DOHH2 (cell line): ENCODE measurements at regions not wholly inside any gene's neighbourhood (a gene's known extent, or its start where the extent isn't known, plus 50 kb on each side); places are given as distances from the start of the nearest gene placed in this dataset.

ENCODE experiments used
- H3F3A ChIP-seq: fragments of 200-600 bp; sonication (generic), shearing (Covaris generic); 2 replicates; pipeline ENCODE4 v1.6.0; 2016; ENCODE audit warnings: antibody characterized with exemption, mild to moderate bottlenecking; ENCODE audit not compliant: control insufficient read depth, insufficient read depth
- H3K27ac ChIP-seq: fragments of 200-600 bp; sonication (generic); 2 replicates; pipeline ENCODE4 v1.5.1; 2014; ENCODE audit warnings: low read depth, mild to moderate bottlenecking, low read length, moderate library complexity
- H3K27me3 ChIP-seq: fragments of 200-600 bp; sonication (generic); 2 replicates; pipeline ENCODE4 v1.6.1; 2014; ENCODE audit warnings: mild to moderate bottlenecking, low read length, mixed read lengths; ENCODE audit not compliant: control insufficient read depth
- H3K36me3 ChIP-seq: fragments of 200-600 bp; sonication (generic); 2 replicates; pipeline ENCODE4 v1.6.1; 2014; ENCODE audit warnings: mild to moderate bottlenecking, low read length, moderate library complexity, mixed read lengths; ENCODE audit not compliant: control insufficient read depth
- H3K4me1 ChIP-seq: fragments of 200-600 bp; sonication (generic); 2 replicates; pipeline ENCODE4 v1.6.1; 2014; ENCODE audit warnings: mild to moderate bottlenecking, low read length, mixed read lengths; ENCODE audit not compliant: control insufficient read depth
- H3K4me2 ChIP-seq: fragments of 200-600 bp; sonication (generic); 2 replicates; pipeline ENCODE4 v1.6.0; 2014; ENCODE audit warnings: mild to moderate bottlenecking, low read length, moderate library complexity
- H3K4me3 ChIP-seq: fragments of 200-600 bp; sonication (generic); 2 replicates; pipeline ENCODE4 v1.5.1; 2014; ENCODE audit warnings: mild to moderate bottlenecking, low read length, mixed read lengths
- H3K79me2 ChIP-seq: fragments of 200-600 bp; sonication (generic); 2 replicates; pipeline ENCODE4 v1.6.1; 2014; ENCODE audit warnings: mild to moderate bottlenecking, low read length, mixed read lengths; ENCODE audit not compliant: control insufficient read depth
- H3K9me2 ChIP-seq: fragments of 200-600 bp; sonication (generic); replicated peaks from 2 replicates; pipeline ENCODE4 v1.6.1; 2014; ENCODE audit warnings: mild to moderate bottlenecking, low read length, mixed read lengths; ENCODE audit not compliant: control insufficient read depth
- H3K9me3 ChIP-seq: fragments of 200-600 bp; sonication (generic); 2 replicates; pipeline ENCODE4 v1.6.1; 2014; ENCODE audit warnings: antibody characterized with exemption, low read length, mixed read lengths; ENCODE audit not compliant: control insufficient read depth, insufficient read depth
- H4K20me1 ChIP-seq: fragments of 200-600 bp; sonication (generic); 2 replicates; pipeline ENCODE4 v1.6.0; 2014; ENCODE audit warnings: low read depth, mild to moderate bottlenecking, antibody characterized with exemption, low read length, moderate library complexity; ENCODE audit not compliant: control insufficient read depth, insufficient read depth
- CTCF ChIP-seq: fragments of 200-600 bp; sonication (generic); IDR thresholded peaks from one replicate; pipeline ENCODE4 v1.5.1; 2014; ENCODE audit warnings: antibody characterized with exemption, mild to moderate bottlenecking, low read depth, low read length; ENCODE audit not compliant: poor library complexity, severe bottlenecking
- EZH2phosphoT487 ChIP-seq: fragments of 200-600 bp; sonication (generic); IDR thresholded peaks from 2 replicates; pipeline ENCODE4 v1.6.1; 2017; ENCODE audit warnings: borderline replicate concordance, mild to moderate bottlenecking, antibody characterized with exemption, low read length, moderate library complexity, mixed read lengths

GRCh38 chr14:61147831-61148549 is 133.1 kb downstream of the TMEM30B start:
- Histone ChIP-seq H3F3A (no peaks in the 10 kb centered on the region), H4K20me1 (no peaks in the 10 kb centered on the region), H3K27me3 (no peaks in the 10 kb centered on the region), H3K4me1 (no peaks in the 10 kb centered on the region), H3K9me3 (peaks cover 16% of the 10 kb centered on the region), H3K4me3 (no peak overlapping the region), H3K36me3 (no peaks in the 10 kb centered on the region), H3K4me2 (no peak overlapping the region), H3K27ac (no peak overlapping the region), H3K79me2 (no peaks in the 10 kb centered on the region), H3K9me2 (no peaks in the 10 kb centered on the region)
- TF ChIP-seq EZH2phosphoT487 (no peak), CTCF (no peak)

- H3K9me2 ChIP-seq: no peaks in the 10 kb centered on the region
- TF ChIP-seq CTCF (no peak), EZH2phosphoT487 (no peak)
- H3K9me3 ChIP-seq: peaks cover 22% of the 10 kb centered on the region
- H3K4me3 ChIP-seq: no peak overlapping the region
- H3K4me2 ChIP-seq: no peak overlapping the region
- no peaks in the 10 kb centered on the region for H3K4me1 ChIP-seq
- no peaks in the 10 kb centered on the region for H3K36me3 ChIP-seq
- no peaks in the 10 kb centered on the region for H4K20me1 ChIP-seq
- no peaks in the 10 kb centered on the region for H3K79me2 ChIP-seq
- H3F3A ChIP-seq: no peaks in the 10 kb centered on the region
- no peak overlapping the region for H3K27ac ChIP-seq
- no peaks in the 10 kb centered on the region for H3K27me3 ChIP-seq
Observed at GRCh38 chr14:61147381-61147821, 133.7 kb downstream of the TMEM30B start.

- Histone ChIP-seq H3K4me2 (no peak overlapping the region), H3K9me2 (no peaks in the 10 kb centered on the region), H3K9me3 (peaks cover 26% of the 10 kb centered on the region), H4K20me1 (no peaks in the 10 kb centered on the region), H3F3A (no peaks in the 10 kb centered on the region), H3K4me3 (no peak overlapping the region), H3K4me1 (no peaks in the 10 kb centered on the region), H3K36me3 (no peaks in the 10 kb centered on the region), H3K79me2 (no peaks in the 10 kb centered on the region), H3K27me3 (no peaks in the 10 kb centered on the region), H3K27ac (no peak overlapping the region)
- TF ChIP-seq CTCF (no peak), EZH2phosphoT487 (no peak)
Observed at GRCh38 chr14:61146899-61147298, 134.2 kb downstream of the TMEM30B start.
